Stimulated activated naive CD8-positive, alpha-beta T cell treated with anti-CD3 and anti-CD28 coated beads, Interleukin-15, amount 100 ng/mL, for 72 hours (primary cell): ENCODE measurements at regions not wholly inside any gene's neighbourhood (a gene's known extent, or its start where the extent isn't known, plus 50 kb on each side); places are given as distances from the start of the nearest gene placed in this dataset.

Experiments
- ATAC-seq: fragments of 150-1000 bp; cut with Tn5 transposase; 2 replicates; pipeline ENCODE4 v1.10.0; 2021; ENCODE audit warnings: mild to moderate bottlenecking, moderate library complexity
- DNase-seq, 2 donors: peaks; one replicate each; pipeline ENCODE4 v3.0.0; 2021 to 2022
- H3K27ac Mint-ChIP-seq, 2 donors: one replicate each; pipeline ENCODE4 v1.8.0; 2022; ENCODE audit warnings: mild to moderate bottlenecking in 2 of 2, mixed read lengths in 2 of 2, moderate library complexity in 2 of 2
- H3K27me3 Mint-ChIP-seq: one replicate; pipeline ENCODE4 v1.8.0; 2022; ENCODE audit warnings: mixed read lengths
- H3K4me1 Mint-ChIP-seq: one replicate; pipeline ENCODE4 v1.8.0; 2022; ENCODE audit warnings: mild to moderate bottlenecking, mixed read lengths
- H3K4me3 Mint-ChIP-seq, 2 donors: one replicate each; pipeline ENCODE4 v1.8.0; 2022; ENCODE audit warnings: mild to moderate bottlenecking in 2 of 2, mixed read lengths in 2 of 2, moderate library complexity in 1 of 2
- H3K9me3 Mint-ChIP-seq, 2 donors: one replicate each; pipeline ENCODE4 v1.8.0; 2022; ENCODE audit warnings: mixed read lengths in 2 of 2

DNA sequence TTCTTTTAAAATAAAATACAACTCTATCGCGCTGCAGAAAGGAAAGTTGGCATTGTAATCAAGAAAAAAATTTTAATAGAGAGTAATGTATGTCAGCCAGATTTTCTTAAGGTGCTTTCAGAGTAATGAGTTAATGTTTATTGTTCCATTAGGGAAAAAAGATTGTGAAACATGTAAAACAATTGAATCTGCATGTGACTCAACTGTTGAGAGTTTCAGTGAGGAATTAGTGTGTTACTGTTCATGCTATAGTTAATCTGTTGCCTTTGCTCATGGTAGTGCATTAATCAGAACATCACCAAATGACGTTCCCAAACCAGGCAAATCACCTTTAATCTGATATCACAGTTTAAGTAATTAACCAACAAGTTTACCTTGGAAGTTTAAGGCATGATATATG is 600.5 kb downstream of the NR2F1-AS1 start:
- Mint-ChIP-seq H3K4me3 (no peak overlapping the region), H3K4me1 (no peaks in the 10 kb centered on the region), H3K27me3 (no peaks in the 10 kb centered on the region), H3K9me3 (no peaks in the 10 kb centered on the region), H3K27ac (no peak overlapping the region)
- DNase-seq (no peak), ATAC-seq (no peak)

DNA sequence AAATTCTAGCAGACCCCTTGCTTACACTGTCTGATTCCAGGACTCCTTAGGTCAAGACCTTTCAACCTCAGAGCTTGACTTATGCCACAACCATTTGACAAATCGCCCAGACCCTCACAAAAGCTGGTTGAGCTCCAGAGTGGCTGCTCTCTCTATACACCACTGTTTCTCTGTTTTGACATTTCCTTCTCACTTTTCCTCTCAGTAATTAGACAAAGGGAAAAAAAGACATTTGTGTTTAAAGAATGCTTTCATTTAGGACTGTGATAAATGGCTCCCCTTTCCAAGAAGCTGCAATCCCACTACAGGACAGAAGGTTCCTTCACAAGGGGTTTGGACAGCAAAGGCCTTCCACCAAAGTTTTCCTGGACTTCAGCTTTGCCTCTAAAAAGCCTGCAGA is 601.3 kb downstream of the NR2F1-AS1 start:
- Mint-ChIP-seq H3K27ac (no peak overlapping the region), H3K27me3 (no peaks in the 10 kb centered on the region), H3K4me3 (no peak overlapping the region), H3K4me1 (no peaks in the 10 kb centered on the region), H3K9me3 (no peaks in the 10 kb centered on the region)
- DNase-seq: no peak
- ATAC-seq: no peak

DNA sequence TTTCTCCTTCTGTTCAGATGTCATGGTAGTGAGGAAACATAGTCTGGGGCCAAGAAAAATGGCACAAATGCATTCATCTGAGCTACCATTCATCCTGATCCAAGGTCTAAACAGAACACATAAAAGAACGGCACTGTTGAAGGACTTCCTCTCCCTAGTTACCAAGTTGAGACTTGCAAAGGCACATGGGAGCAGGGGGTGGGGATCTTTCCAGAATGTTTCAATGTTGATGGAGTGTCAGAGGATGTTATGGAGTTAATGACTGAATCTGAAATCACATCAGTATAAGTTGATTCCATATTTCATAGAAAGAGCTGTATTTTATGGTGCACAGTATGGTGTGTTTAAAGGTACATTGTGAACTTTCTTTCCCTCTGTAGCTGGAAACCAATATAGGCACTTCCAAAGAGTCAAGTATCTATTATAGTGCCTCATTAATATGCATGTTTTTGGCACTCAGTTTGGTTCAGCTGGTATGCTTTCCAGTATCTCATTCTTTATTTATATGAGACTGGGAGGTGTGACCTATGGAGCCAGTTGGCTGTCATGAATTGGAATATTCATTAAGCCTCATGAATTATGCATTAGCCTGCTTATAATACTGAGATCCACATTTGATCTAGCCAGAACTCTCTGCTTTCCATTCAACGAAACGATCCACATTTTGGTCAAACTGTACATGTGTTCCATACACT is 603.0 kb downstream of the NR2F1-AS1 start:
- Mint-ChIP-seq H3K4me1 (no peaks in the 10 kb centered on the region), H3K4me3 (no peak overlapping the region), H3K9me3 (no peaks in the 10 kb centered on the region), H3K27me3 (no peaks in the 10 kb centered on the region), H3K27ac (no peak overlapping the region)
- no peak for ATAC-seq
- DNase-seq: no peak

DNA sequence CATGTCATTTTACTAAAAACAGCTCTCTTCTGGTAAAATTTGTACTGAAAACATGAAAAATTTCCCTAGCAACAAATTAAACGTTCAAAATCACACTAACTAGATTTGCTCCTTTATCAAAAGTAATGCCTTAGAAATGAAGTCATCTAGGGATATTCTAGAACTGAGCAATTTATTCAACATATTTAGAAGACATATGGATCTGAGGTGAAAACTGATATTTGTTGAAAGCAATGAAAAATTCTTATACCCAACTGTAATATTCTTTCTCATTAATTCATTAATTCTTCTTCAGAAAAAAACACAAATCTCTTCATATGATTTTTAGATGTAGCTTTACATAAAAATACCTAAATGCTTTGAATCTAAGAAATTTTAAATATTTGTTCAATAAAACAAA is 604.9 kb downstream of the NR2F1-AS1 start:
- Mint-ChIP-seq H3K4me3 (no peak overlapping the region), H3K9me3 (peaks cover 4 to 10% of the 10 kb centered on the region in 2 donors), H3K27ac (no peak overlapping the region), H3K4me1 (no peaks in the 10 kb centered on the region), H3K27me3 (no peaks in the 10 kb centered on the region)
- no peak for DNase-seq
- ATAC-seq: no peak

DNA sequence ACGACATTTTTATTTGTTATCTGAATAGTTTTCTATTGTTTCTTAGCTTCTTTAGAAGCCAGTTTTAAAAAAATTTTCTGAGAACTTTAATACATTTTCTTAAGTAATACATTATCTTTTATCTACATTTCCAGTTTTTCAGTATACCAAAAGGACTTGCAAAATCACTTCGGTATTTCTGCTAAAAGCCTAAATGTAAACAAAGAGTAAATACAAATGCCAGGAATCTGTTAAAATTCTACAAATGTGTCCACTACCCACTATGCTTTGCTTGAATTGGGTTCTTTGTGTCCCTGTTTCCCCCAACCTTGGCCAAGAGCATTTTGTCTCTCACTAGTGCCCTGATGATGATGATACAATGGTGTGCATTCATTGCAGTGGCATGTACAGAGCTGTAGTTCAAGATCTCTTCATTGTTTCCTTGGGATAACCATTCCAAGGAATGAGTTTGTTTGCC is 611.2 kb downstream of the NR2F1-AS1 start:
- Mint-ChIP-seq H3K27ac (no peak overlapping the region), H3K27me3 (no peaks in the 10 kb centered on the region), H3K4me3 (no peak overlapping the region), H3K4me1 (no peaks in the 10 kb centered on the region), H3K9me3 (peaks cover 6 to 12% of the 10 kb centered on the region in 2 donors)
- ATAC-seq (no peak), DNase-seq (no peak)

DNA sequence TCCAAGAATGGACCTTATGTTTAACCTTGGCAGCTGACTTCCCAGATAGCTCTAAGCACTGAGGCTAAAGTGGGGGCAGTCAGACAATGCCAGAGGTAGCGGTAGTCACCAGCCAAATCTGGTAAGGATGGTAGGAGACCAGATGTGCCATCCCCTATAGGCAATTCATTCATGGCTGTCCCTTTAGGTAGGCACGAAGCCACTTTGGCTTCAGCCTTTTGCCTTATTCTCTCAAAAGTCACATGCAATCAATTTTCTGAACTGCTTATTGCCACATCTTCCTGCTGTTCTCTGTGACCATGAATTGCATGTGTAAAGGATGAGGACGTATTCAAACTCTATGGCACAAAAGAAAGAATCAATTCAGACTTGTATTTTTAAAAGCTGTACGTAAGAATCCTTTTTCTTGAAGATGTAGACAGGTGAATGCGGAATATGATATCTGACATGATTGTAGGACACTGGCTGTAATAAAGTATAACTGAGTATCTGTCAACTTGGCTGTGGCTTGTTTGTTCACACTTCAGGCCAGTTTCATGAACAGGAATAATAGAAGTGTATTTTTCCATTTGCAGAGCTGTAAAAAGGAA is 611.7 kb downstream of the NR2F1-AS1 start:
- no peak for DNase-seq

DNA sequence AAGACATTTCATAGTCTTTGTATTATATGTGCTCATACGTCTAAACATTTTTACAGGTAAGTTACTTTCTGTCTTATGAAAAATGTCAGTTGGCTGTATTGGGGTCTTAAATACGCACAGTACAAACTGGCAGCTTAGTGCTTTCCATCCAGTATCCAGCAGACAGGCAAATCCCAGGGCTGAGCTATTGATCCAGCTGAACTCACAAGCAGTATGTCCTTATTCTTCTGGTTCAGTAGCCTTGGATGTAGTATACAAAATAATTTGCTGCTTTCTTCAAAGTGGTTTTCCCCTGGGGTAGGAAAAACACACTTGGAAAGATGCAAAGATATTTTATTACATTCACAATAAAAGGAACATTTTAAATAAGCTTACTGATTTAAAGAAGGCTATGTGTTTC is 617.2 kb downstream of the NR2F1-AS1 start:
- no peak overlapping the region for H3K27ac Mint-ChIP-seq
- H3K4me1 Mint-ChIP-seq: no peaks in the 10 kb centered on the region
- ATAC-seq: no peak
- no peak for DNase-seq
- H3K4me3 Mint-ChIP-seq: no peak overlapping the region
- no peaks in the 10 kb centered on the region for H3K27me3 Mint-ChIP-seq
- peaks cover 0 to 5% of the 10 kb centered on the region in 2 donors for H3K9me3 Mint-ChIP-seq

More for the DNA sequence above, 611.7 kb downstream of the NR2F1-AS1 start:
- H3K27me3 Mint-ChIP-seq: no peaks in the 10 kb centered on the region
- no peak overlapping the region for H3K27ac Mint-ChIP-seq
- peaks cover 6 to 12% of the 10 kb centered on the region in 2 donors for H3K9me3 Mint-ChIP-seq
- no peak for ATAC-seq
- H3K4me1 Mint-ChIP-seq: no peaks in the 10 kb centered on the region
- no peak overlapping the region for H3K4me3 Mint-ChIP-seq

DNA sequence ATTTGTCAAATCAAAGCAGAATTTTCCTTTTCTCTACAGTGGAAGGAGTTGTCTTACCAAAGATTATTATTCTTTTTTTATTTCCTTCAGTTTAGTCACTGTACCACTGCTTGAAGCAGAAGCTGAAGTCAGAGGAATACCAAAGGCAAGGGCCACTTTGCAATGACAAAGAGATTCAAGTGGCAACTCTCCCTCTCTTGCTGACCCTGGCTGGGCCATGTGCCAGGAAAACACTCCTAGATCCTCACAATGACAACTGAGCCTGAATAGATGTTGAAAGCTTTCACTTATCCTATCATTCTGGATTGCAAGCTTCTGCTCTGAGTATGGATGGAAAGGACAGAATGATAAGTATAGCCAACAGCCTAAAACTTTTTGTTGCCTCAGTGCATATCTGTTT is 618.3 kb downstream of the NR2F1-AS1 start:
- Mint-ChIP-seq H3K27ac (no peak overlapping the region), H3K4me1 (no peaks in the 10 kb centered on the region), H3K9me3 (peaks cover 0 to 5% of the 10 kb centered on the region in 2 donors), H3K27me3 (no peaks in the 10 kb centered on the region), H3K4me3 (no peak overlapping the region)
- no peak for DNase-seq
- no peak for ATAC-seq

DNA sequence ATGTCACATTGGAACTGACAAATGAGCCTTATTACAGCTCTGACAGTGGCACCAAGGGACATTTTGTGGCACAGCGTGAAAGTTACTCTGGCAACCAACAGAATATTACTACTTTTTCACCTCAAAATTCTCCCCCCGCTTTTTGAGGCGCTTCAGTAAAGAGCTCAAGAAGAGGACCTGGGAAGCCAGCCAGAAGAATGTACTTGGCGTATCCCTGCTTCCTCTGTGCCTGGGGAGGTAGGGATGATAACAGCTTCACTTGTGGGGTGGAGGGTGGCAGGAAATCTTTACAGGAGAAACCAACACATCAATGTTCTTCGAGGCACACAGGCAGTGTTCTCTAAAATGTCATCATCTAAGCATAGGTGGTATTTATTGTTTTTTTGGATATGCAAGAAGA is 624.1 kb downstream of the NR2F1-AS1 start:
- no peaks in the 10 kb centered on the region for H3K4me1 Mint-ChIP-seq
- H3K4me3 Mint-ChIP-seq: no peak overlapping the region
- DNase-seq: no peak
- ATAC-seq: no peak
- no peaks in the 10 kb centered on the region for H3K27me3 Mint-ChIP-seq
- H3K9me3 Mint-ChIP-seq: peaks cover 13 to 30% of the 10 kb centered on the region in 2 donors
- no peak overlapping the region for H3K27ac Mint-ChIP-seq

DNA sequence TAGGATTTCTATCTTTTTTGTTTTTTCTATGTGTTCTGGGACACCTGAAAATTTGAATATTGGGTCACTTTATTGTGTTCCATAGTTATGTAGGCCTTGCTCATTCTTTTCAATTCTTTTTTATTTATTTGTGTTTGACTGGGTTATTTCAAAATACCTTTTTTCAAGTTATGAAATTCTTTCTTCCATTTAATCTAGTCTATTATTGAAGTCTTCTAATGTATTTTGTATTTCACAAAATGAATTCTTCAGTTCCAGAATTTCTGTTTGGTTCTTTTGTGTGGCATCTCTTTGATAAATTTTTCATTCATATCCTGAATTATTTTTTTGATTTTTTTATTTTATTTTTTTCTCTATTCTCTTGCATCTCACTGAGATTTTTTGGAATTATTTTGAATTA is 628.8 kb downstream of the NR2F1-AS1 start:
- no peak for ATAC-seq
- Mint-ChIP-seq H3K9me3 (peaks cover 25 to 46% of the 10 kb centered on the region in 2 donors), H3K4me1 (no peaks in the 10 kb centered on the region)

DNA sequence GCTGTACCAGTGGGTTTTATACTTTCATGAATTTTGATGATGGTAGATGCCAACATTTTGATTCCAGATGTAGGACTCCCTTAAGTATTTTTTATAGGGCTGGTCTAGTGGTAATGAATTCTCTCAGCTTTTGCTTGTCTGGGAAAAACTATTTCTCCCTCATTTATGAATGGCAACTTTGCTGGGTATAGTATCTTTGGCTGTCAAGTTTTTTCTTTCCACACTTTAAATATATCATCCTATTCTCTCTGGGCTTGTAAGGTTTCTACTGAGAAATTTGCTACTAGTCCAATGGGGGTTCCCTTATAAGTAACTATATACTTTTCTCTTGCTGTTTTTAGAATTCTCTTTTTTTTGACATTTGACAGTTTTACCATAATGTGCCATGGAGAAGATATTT is 629.3 kb downstream of the NR2F1-AS1 start:
- Mint-ChIP-seq H3K9me3 (peaks cover 25 to 46% of the 10 kb centered on the region in 2 donors), H3K27me3 (no peaks in the 10 kb centered on the region), H3K4me1 (no peaks in the 10 kb centered on the region), H3K27ac (no peak overlapping the region), H3K4me3 (no peak overlapping the region)
- no peak for ATAC-seq
- no peak for DNase-seq

More for the DNA sequence above, 628.8 kb downstream of the NR2F1-AS1 start:
- H3K4me3 Mint-ChIP-seq: no peak overlapping the region
- H3K27ac Mint-ChIP-seq: no peak overlapping the region
- H3K27me3 Mint-ChIP-seq: no peaks in the 10 kb centered on the region
- no peak for DNase-seq

DNA sequence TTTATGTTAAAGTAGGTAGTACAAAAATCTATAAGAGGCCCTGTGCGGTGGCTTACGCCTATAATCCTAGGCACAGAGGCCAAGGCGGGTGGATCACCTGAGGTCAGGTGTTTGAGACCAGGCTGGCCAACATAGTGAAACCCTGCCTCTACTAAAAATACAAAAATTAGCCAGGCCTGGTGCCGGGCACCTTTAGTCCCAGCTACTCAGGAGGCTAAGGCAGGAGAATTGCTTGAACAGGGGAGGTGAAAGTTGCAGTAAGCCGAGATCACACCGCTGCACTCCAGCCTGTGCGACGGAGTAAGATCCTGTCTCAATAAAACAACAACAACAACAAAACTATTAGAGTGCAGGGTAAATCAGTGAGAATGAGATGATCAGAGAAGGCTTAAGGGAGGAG is 634.5 kb downstream of the NR2F1-AS1 start:
- Mint-ChIP-seq H3K9me3 (peaks cover 8 to 12% of the 10 kb centered on the region in 2 donors), H3K4me1 (no peaks in the 10 kb centered on the region), H3K4me3 (no peak overlapping the region), H3K27me3 (no peaks in the 10 kb centered on the region), H3K27ac (no peak overlapping the region)
- DNase-seq (no peak), ATAC-seq (no peak)

DNA sequence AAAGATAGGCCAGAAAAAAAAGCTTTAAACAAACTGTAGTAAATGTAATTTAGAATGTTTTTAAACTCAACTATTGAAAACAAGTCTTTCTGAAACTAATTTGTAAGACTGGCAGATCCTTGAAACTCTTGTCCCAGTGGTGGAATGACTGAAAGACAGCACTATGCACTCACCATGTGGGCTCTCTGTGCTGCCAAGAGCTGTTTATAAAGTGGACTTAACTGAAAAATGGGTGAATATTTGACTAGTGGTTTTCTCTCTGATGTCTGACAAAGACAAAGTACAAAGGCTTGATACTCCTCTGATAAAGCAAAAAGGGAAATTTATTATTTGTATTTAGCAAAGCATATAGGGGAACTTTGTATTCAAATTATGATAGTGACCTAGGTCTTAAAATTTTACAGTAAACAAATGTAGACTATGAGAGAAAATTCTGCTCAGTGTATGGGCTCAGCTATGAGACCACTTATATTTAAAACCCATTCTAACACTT is 635.4 kb downstream of the NR2F1-AS1 start:
- Mint-ChIP-seq H3K27me3 (no peaks in the 10 kb centered on the region), H3K9me3 (peaks cover 5 to 8% of the 10 kb centered on the region in 2 donors), H3K4me3 (no peak overlapping the region), H3K4me1 (no peaks in the 10 kb centered on the region), H3K27ac (no peak overlapping the region)
- ATAC-seq (no peak), DNase-seq (no peak)

DNA sequence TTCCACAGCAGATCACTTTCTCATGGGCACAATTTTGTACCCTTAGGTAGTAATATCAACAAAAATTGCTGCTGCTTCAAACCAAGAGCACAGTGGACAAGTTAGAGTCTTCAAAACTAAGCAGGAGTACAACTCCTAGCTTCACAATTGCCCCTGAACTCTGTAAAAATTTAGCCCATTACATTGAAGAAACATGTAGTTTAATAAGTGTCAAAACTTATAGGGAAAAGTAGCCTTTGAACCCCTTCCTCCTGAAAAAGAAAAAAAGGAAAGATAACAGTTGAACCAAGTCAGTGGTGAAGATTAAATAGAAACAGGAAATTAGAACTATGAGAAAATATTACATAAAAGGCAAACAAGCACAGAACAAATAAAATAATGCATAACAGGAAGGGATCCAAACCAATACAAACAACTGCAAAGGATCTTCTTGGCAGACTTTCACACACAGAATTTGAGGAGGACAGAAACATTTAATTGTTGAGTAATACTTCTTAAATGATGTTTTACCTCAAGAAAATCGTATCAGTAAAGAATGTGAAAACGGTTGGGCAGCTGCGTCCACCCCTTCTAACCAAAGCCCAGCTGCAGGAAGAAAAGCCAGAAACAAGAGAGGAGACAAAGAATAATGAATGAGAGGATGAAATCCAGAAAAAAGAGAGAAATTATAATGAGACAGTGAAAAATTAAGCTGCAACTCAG is 636.0 kb downstream of the NR2F1-AS1 start:
- ATAC-seq (no peak), DNase-seq (no peak)
- Mint-ChIP-seq H3K4me1 (no peaks in the 10 kb centered on the region), H3K4me3 (no peak overlapping the region), H3K27ac (no peak overlapping the region), H3K27me3 (no peaks in the 10 kb centered on the region), H3K9me3 (peaks cover 3 to 4% of the 10 kb centered on the region in 2 donors)

DNA sequence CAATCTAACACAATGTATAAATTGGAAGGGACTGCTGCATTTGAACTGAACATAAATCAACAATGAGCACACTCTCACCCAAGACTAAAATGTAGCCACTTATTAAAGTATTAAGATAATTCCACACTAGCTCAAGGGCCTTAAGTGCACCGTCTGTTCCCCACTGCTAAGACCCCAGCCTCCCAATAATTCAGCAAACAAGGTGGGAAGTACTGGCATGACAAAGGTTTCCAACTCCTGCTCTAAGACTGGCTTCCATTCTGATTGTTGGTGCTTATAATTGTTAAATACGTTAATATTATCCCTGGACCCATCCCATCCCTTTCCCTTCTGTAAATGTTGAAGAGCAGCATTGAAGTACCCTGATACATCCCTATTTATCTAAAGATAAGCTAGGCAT is 636.7 kb downstream of the NR2F1-AS1 start:
- Mint-ChIP-seq H3K9me3 (no peaks in the 10 kb centered on the region), H3K4me1 (no peaks in the 10 kb centered on the region), H3K4me3 (no peak overlapping the region), H3K27ac (no peak overlapping the region), H3K27me3 (no peaks in the 10 kb centered on the region)
- ATAC-seq (no peak), DNase-seq (no peak)

DNA sequence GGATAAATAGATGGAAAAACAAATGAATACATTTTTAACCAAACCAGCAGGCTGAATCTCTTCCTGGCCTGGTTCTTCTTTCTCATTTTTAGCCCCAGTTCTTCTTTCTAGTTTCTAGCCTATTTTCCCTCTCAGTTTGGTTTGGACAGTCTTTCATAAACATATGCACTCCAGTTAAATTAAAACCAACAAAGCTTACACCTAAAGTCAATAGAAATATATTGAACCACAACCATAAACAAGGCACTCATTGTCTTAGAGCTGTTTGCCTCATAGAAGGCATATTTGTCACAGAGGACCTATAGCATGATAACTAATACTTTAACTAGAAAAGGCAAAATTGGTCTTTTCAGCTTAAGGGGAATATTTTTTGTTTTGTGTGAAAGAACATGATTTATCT is 638.3 kb downstream of the NR2F1-AS1 start:
- no peak for DNase-seq
- Mint-ChIP-seq H3K27me3 (no peaks in the 10 kb centered on the region), H3K4me3 (no peak overlapping the region), H3K9me3 (no peaks in the 10 kb centered on the region), H3K27ac (no peak overlapping the region), H3K4me1 (no peaks in the 10 kb centered on the region)
- ATAC-seq: no peak
